ENCODE measurements at regions not wholly inside any gene's neighbourhood (a gene's known extent, or its start where the extent isn't known, plus 50 kb on each side); places are given as distances from the start of the nearest gene placed in this dataset.

- TF ChIP-seq HMGXB4 (CRISPR knock-in tag; IDR thresholded peaks at IDR 0.05; ENCODE audit: borderline replicate concordance), result no peak
Observed at GRCh38 chr6:137766596-137767370, 100.3 kb upstream of the TNFAIP3 start (continued).

- ChIA-PET POLR2A (no interaction called here), CTCF (no interaction called here)
- TF ChIP-seq HMGXB4 (CRISPR knock-in tag; IDR thresholded peaks at IDR 0.05; ENCODE audit: borderline replicate concordance), result no peak
- TF ChIP-seq JUNB (IDR thresholded peaks at IDR 0.05), result no peak
- Histone ChIP-seq H3K4me1 (no peaks in the 10 kb centered on the region), H3K4me2 (no peak overlapping the region), H3K27ac (no peak overlapping the region), H3K9me3 (no peaks in the 10 kb centered on the region), H3K4me3 (no peak overlapping the region)
- WGBS (ENCODE audit: missing lambda C conversion rate), result 35% methylated on average over 2 of the region's 2 CpGs
- no peak for FAIRE-seq
- no peak for DNase-seq (ENCODE audit: low read depth in 1 of 2, low spot score in 1 of 2)
- no peak for ATAC-seq
Observed at GRCh38 chr6:137767465-137767864, 99.6 kb upstream of the TNFAIP3 start.

GRCh38 chr6:137767911-137768690 lies 99.0 kb upstream of the TNFAIP3 start:
- no peaks in the 10 kb centered on the region for H3K9me3 ChIP-seq
- WGBS (ENCODE audit: missing lambda C conversion rate), result 39% methylated on average over 5 of the region's 5 CpGs
- FAIRE-seq (no peak), ATAC-seq (no peak), DNase-seq (ENCODE audit: low read depth in 1 of 2, low spot score in 1 of 2) (no peak)
- no peak overlapping the region for H3K27ac ChIP-seq
- ChIA-PET POLR2A (no interaction called here), CTCF (no interaction called here)
- H3K4me1 ChIP-seq, result no peaks in the 10 kb centered on the region
- no peak overlapping the region for H3K4me3 ChIP-seq
- H3K4me2 ChIP-seq, result no peak overlapping the region
- TF ChIP-seq EHF (CRISPR knock-in tag; IDR thresholded peaks at IDR 0.05), result no peak
- TF ChIP-seq CBX8 (IDR thresholded peaks at IDR 0.05), result no peak
- TF ChIP-seq GATA3 (IDR thresholded peaks at IDR 0.05; ENCODE audit: borderline replicate concordance), result no peak
- no peak for TF ChIP-seq JUNB (IDR thresholded peaks at IDR 0.05)
- no peak for TF ChIP-seq HEYL (CRISPR knock-in tag; IDR thresholded peaks at IDR 0.05)
- TF ChIP-seq JUN (IDR thresholded peaks at IDR 0.05), result no peak
- no peak for TF ChIP-seq ELK1 (IDR thresholded peaks at IDR 0.05; ENCODE audit: low read depth, low read length)
- no peak for TF ChIP-seq TP53 (CRISPR knock-in tag; IDR thresholded peaks at IDR 0.05)
- TF ChIP-seq MAFK (IDR thresholded peaks at IDR 0.05; ENCODE audit: partially characterized antibody), result no peak
- no peak for TF ChIP-seq CEBPB (IDR thresholded peaks at IDR 0.05)
- no peak for TF ChIP-seq PBX3 (IDR thresholded peaks at IDR 0.05)

GRCh38 chr6:137768935-137769334 lies 98.1 kb upstream of the TNFAIP3 start:
- 73% methylated on average over 1 of the region's 1 CpG for WGBS (ENCODE audit: missing lambda C conversion rate)
- Histone ChIP-seq H3K4me1 (no peaks in the 10 kb centered on the region), H3K9me3 (no peaks in the 10 kb centered on the region), H3K4me2 (no peak overlapping the region), H3K4me3 (no peak overlapping the region), H3K27ac (no peak overlapping the region)
- no peak for FAIRE-seq
- TF ChIP-seq NR3C1 (IDR thresholded peaks at IDR 0.05) (no peak), ZNF302 (CRISPR knock-in tag; IDR thresholded peaks at IDR 0.05) (no peak), RCOR1 (IDR thresholded peaks at IDR 0.05; ENCODE audit: low read depth, low read length) (no peak), CEBPB (IDR thresholded peaks at IDR 0.05) (no peak), ZSCAN20 (CRISPR knock-in tag; IDR thresholded peaks at IDR 0.05) (no peak), SMC3 (IDR thresholded peaks at IDR 0.05) (no peak), JUNB (IDR thresholded peaks at IDR 0.05) (no peak), GATA3 (IDR thresholded peaks at IDR 0.05; ENCODE audit: borderline replicate concordance) (no peak), JUN (IDR thresholded peaks at IDR 0.05) (no peak), TFCP2L1 (CRISPR knock-in tag; IDR thresholded peaks at IDR 0.05) (no peak), PHF8 (IDR thresholded peaks at IDR 0.05; ENCODE audit: borderline replicate concordance, low read depth) (no peak), ATOH8 (CRISPR knock-in tag; IDR thresholded peaks at IDR 0.05; ENCODE audit: low read depth) (no peak), MYC (IDR thresholded peaks at IDR 0.05; ENCODE audit: borderline replicate concordance, low read length) (no peak)
- ChIA-PET POLR2A (no interaction called here), CTCF (no interaction called here)
- ATAC-seq, result no peak
- DNase-seq (ENCODE audit: low read depth in 1 of 2, low spot score in 1 of 2), result no peak

Data from A549 (cell line).